Prostate gland (tissue), 2 donors: ENCODE measurements at regions not wholly inside any gene's neighbourhood (a gene's known extent, or its start where the extent isn't known, plus 50 kb on each side); places are given as distances from the start of the nearest gene placed in this dataset.
"Not testable (repeated sequence)": the region's sequence is repeated elsewhere in the genome, so short reads cannot be mapped to it uniquely, and the experiment has no call there.

Experiments used
- DNase-seq: peaks from one replicate; pipeline ENCODE4 v3.0.0-alpha.2; 2019; ENCODE audit warnings: low spot score
- H3K27ac ChIP-seq, 2 donors: fragments of 200-600 bp; sonication (generic); 2 replicates each; pipeline ENCODE4 v1.5.1; 2017 to 2019
- H3K27me3 ChIP-seq: fragments of 200-600 bp; sonication (generic); replicated peaks from 2 replicates; pipeline ENCODE4 v1.5.1; 2019; ENCODE audit not compliant: insufficient read depth
- H3K36me3 ChIP-seq, 2 donors: fragments of 200-600 bp; sonication (generic); 1 replicate in 1 of 2; 2 replicates in 1 of 2; pipeline versions ENCODE4 v1.5.1 to v1.8.1; 2017 to 2019
- H3K4me1 ChIP-seq: fragments of 200-600 bp; sonication (generic); replicated peaks from 2 replicates; pipeline ENCODE4 v1.5.1; 2019
- H3K4me3 ChIP-seq, 2 donors: fragments of 200-600 bp; sonication (generic); 2 replicates each; pipeline ENCODE4 v1.5.1; 2017 to 2019
- H3K9me3 ChIP-seq: fragments of 200-600 bp; sonication (generic); 2 replicates; pipeline ENCODE4 v1.5.1; 2017
- POLR2A ChIP-seq: fragments of 450-650 bp; IDR thresholded peaks from one replicate; pipeline ENCODE4 v1.6.1; 2016; ENCODE audit warnings: antibody characterized with exemption, mild to moderate bottlenecking
- POLR2AphosphoS5 ChIP-seq: sonication (generic); formaldehyde crosslinking; IDR thresholded peaks from one replicate; pipeline ENCODE4 v1.6.1; 2017; ENCODE audit warnings: antibody characterized with exemption
- WGBS: methylation state at CpG from one replicate; pipeline ENCODE4 v1.1.5; 2018; 5-methylcytosine and 5-hydroxymethylcytosine counted together
- intact Hi-C: fragments of 100-400 bp; cut with DNase I; formaldehyde crosslinking; loops from one replicate; pipeline ENCODE4 v1.14.2; 2022

GRCh38 chr9:62838024-62838718, 1648.3 kb downstream of the SPATA31A7 start:
- WGBS, result 1% methylated on average over 55 of the region's 60 CpGs
- H3K27me3 ChIP-seq, intact Hi-C loops, H3K4me1 ChIP-seq, H3K9me3 ChIP-seq, H3K27ac ChIP-seq, H3K36me3 ChIP-seq: not testable (repeated sequence)
- H3K4me3 ChIP-seq, result peak overlapping the region; percentile 32 to 36
- TF ChIP-seq POLR2A (peak; percentile 54), POLR2AphosphoS5 (peak; percentile 25)
- peak; percentile 87 for DNase-seq

DNA sequence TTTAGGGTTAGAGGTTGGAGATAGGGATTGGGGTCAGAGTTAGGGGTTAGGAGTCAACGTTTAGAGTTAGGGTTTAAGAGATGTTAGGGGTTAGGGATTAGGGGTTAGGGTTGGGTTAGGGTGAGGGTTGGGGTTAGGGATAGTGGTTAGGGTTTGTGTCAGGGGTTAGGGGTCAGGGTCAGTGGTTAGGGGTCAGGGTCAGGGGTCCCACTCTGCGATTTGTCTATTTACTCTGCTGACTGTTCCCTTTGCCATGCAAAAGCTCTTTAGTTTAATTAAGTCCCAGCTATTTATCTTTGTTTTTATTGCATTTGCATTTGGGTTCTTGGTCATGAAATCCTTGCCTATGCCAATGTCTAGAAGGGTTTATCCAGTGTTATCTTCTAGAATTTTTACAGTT, 1649.3 kb downstream of the SPATA31A7 start:
- H3K27me3 ChIP-seq, intact Hi-C loops, H3K4me3 ChIP-seq, H3K9me3 ChIP-seq, H3K36me3 ChIP-seq, H3K4me1 ChIP-seq, DNase-seq, H3K27ac ChIP-seq: not testable (repeated sequence)
- WGBS, result 33% methylated on average over 2 of the region's 2 CpGs

- H3K36me3 ChIP-seq, DNase-seq, H3K4me3 ChIP-seq, H3K27ac ChIP-seq, H3K4me1 ChIP-seq, H3K9me3 ChIP-seq, H3K27me3 ChIP-seq, intact Hi-C loops: not testable (repeated sequence)
- WGBS, result 56% methylated on average over 9 of the region's 9 CpGs
Observed at GRCh38 chr9:62843145-62843544, 1653.3 kb downstream of the SPATA31A7 start.

GRCh38 chr9:62843706-62844290, 1654.0 kb downstream of the SPATA31A7 start:
- H3K4me3 ChIP-seq, DNase-seq, H3K36me3 ChIP-seq, H3K9me3 ChIP-seq, H3K4me1 ChIP-seq, H3K27ac ChIP-seq, intact Hi-C loops, H3K27me3 ChIP-seq: not testable (repeated sequence)
- WGBS, result 61% methylated on average over 13 of the region's 15 CpGs

- DNase-seq, H3K4me3 ChIP-seq, H3K4me1 ChIP-seq, intact Hi-C loops, H3K36me3 ChIP-seq, H3K27ac ChIP-seq, H3K9me3 ChIP-seq, H3K27me3 ChIP-seq: not testable (repeated sequence)
- WGBS, result 43% methylated on average over 27 of the region's 27 CpGs
Observed at GRCh38 chr9:62844681-62845185, 1654.9 kb downstream of the SPATA31A7 start.

DNA sequence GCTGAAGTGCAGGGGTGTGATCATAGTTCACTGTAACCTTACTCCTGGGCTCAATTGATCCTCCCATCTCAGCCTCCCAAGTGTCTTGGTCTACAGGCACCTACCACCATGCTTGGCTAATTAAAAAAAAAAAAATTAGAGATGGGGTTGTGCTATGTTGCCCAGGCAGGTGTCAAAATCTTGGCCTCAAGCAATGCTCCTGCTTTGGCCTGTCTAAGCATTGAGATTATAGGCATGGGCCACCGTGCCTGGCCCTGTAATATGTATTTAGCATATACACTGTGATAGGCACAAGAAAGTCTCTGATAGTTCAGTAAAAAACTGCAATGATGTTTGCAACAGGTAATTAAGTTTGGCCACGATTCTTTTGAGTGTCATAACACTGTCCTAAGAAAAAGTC, 1658.4 kb downstream of the SPATA31A7 start:
- H3K27ac ChIP-seq, H3K27me3 ChIP-seq, intact Hi-C loops, H3K4me3 ChIP-seq, H3K36me3 ChIP-seq, H3K4me1 ChIP-seq, H3K9me3 ChIP-seq, DNase-seq: not testable (repeated sequence)
- WGBS, result 65% methylated on average over 1 of the region's 2 CpGs

DNA sequence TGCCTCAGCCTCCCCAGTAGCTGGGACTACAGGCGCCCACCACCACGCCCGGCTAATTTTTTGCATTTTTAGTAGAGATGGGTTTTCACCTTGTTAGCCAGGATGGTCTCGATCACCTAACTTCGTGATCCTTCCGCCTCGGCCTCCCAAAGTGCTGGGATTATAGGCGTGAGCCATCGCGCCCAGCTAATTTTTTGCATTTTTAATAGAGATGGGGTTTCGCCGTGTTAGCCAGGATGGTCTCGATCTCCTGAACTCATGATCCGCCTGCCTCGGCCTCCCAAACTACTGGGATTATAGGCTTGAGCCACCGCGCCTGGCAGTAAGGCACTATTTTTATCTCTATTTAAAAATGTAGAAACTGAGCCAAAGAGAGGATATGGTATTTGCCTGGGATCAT, 1660.2 kb downstream of the SPATA31A7 start:
- H3K36me3 ChIP-seq, H3K4me3 ChIP-seq, H3K27me3 ChIP-seq, H3K4me1 ChIP-seq, intact Hi-C loops, H3K27ac ChIP-seq, DNase-seq, H3K9me3 ChIP-seq: not testable (repeated sequence)
- WGBS, result 83% methylated on average over 17 of the region's 17 CpGs

DNA sequence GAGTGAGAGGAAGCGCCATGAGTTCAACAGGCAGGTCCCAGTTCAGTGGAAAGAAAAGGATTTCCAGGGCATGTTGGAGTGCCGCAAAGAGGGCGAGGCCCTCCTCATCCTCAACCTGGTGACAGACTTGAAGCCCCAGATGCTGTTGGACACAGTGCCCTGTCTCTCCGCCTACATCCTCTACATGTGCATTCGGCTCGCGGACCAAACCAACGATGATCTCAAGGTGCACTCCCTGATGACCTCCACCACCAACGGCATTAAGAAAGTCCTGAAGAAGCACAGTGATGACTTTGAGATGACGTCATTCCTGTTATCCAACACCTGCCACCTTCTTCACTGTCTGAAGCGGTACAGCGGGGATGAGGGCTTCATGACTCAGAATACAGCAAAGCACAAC, 1667.4 kb downstream of the SPATA31A7 start:
- H3K27me3 ChIP-seq, H3K27ac ChIP-seq, H3K4me1 ChIP-seq, DNase-seq, intact Hi-C loops, H3K9me3 ChIP-seq, H3K36me3 ChIP-seq, H3K4me3 ChIP-seq: not testable (repeated sequence)
- 82% methylated on average over 12 of the region's 12 CpGs for WGBS

DNA sequence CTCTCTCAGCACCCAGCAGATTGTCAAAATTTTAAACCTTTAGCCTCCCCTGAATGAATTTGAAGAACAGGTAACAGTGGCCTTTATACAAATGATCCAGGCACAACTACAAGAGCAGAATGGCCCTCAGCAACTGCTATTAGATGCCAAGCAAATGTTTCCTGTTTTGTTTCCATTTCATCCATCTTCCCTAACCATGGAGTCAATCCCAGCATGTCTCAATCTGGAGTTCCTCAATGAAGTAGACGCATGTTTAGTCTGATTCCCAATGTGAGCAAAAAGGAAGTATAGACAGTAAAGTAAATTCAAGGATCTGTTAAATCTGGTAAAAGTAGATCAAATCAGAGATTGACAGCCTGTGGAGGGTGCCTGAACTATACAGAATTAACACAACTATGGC, 1668.4 kb downstream of the SPATA31A7 start:
- 79% methylated on average over 1 of the region's 1 CpG for WGBS
- H3K36me3 ChIP-seq, DNase-seq, H3K4me1 ChIP-seq, intact Hi-C loops, H3K27ac ChIP-seq, H3K27me3 ChIP-seq, H3K9me3 ChIP-seq, H3K4me3 ChIP-seq: not testable (repeated sequence)

DNA sequence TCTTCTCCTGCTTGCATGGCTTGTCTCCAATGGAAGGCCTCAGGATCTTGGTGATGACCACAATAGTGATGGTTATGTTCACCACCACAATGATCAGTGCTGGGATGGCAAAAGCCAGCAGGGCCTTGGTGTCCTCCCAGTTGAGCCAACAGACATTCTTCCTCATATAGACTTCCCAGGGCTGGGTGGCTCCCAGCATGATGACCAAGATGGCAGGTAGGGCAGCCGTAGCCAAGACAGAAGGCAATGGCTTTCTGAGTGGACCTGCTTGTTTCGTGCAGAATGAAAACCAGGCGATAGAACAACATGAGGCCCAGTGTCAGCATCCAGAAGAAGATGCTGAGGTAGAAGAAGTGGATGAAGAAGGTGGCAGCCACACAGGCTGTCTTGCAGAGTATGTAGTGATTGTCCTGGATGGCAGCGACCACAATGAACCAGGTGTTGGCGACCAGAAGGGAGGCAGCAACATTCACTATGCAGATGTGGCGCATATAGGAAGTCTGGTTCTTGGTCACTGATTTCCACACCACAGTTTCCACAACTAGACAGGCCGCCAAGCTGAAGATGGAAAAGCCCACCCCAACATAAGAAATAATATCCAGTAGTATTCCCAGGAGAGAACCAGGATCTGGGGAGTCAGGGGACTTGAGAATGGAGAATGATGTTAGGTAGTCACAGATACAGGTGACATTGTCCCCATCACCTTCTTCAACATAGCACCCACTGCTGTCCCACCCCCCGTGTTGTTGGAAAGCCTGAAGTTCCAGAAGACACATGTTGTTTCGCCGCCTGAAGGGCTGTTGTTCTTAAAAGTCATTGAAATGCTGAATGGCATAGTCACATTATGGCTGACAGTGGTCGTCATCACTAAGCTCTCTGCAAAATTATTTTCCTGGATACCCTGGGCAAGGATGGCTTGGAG, 1671.4 kb downstream of the SPATA31A7 start:
- DNase-seq, H3K4me3 ChIP-seq, H3K4me1 ChIP-seq, H3K36me3 ChIP-seq, H3K27ac ChIP-seq, H3K27me3 ChIP-seq, H3K9me3 ChIP-seq, intact Hi-C loops: not testable (repeated sequence)
- 86% methylated on average over 11 of the region's 11 CpGs for WGBS

- 76% methylated on average over 2 of the region's 2 CpGs for WGBS
- H3K36me3 ChIP-seq, H3K4me3 ChIP-seq, H3K27ac ChIP-seq, H3K4me1 ChIP-seq, H3K9me3 ChIP-seq, H3K27me3 ChIP-seq, DNase-seq, intact Hi-C loops: not testable (repeated sequence)
Observed at GRCh38 chr9:62862180-62862579, 1672.3 kb downstream of the SPATA31A7 start.
